Activated naive CD4-positive, alpha-beta T cell treated with anti-CD3 and anti-CD28 coated beads, Interleukin-2, amount 10 ng/mL, durations not matched to agents 7 days and 5 days (primary cell): ENCODE measurements at regions not wholly inside any gene's neighbourhood (a gene's known extent, or its start where the extent isn't known, plus 50 kb on each side); places are given as distances from the start of the nearest gene placed in this dataset.

ENCODE experiments used
- CTCF ChIA-PET: fragments of 350-600 bp; sonication (Branson Sonifier 250); formaldehyde crosslinking; loops from one replicate; lab custom pipeline; 2021; ENCODE audit warnings: antibody characterized with exemption; lab: Charles Lee
- DNase-seq: peaks from one replicate; pipeline ENCODE4 v3.0.0-alpha.2; 2020
- H3K27ac Mint-ChIP-seq: one replicate; pipeline ENCODE4 v1.8.0; 2021; ENCODE audit warnings: mild to moderate bottlenecking, moderate library complexity, mixed read lengths
- H3K27me3 Mint-ChIP-seq: one replicate; pipeline ENCODE4 v1.8.0; 2021; ENCODE audit warnings: mild to moderate bottlenecking, mixed read lengths
- H3K36me3 Mint-ChIP-seq: one replicate; pipeline ENCODE4 v1.8.0; 2021; ENCODE audit warnings: mixed read lengths
- H3K4me1 Mint-ChIP-seq: one replicate; pipeline ENCODE4 v1.8.0; 2021; ENCODE audit warnings: mixed read lengths
- H3K4me3 Mint-ChIP-seq: one replicate; pipeline ENCODE4 v1.8.0; 2021; ENCODE audit warnings: mild to moderate bottlenecking, moderate library complexity, mixed read lengths
- H3K9me3 Mint-ChIP-seq: one replicate; pipeline ENCODE4 v1.8.0; 2021; ENCODE audit warnings: mixed read lengths

DNA sequence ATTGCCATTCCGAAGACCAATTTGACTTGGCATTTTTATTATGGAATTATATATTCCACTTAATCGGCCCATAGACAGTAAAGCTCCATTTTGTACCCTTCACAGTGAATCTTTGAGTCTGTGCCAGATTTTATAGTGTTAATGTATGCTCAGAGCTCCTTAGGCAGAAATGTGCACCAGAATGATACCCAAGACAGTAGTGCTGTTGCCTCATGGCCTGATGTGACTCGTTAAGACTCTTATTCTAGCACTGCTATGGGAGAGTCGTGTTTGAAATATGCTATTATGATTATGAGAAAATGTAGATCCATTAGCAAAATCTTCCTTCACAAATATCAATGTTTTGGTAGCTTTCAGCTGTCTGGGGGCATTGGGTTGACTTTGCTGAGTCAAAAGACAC, 209.8 kb upstream of the RAG2 start:
- no peak overlapping the region for H3K4me3 Mint-ChIP-seq

DNA sequence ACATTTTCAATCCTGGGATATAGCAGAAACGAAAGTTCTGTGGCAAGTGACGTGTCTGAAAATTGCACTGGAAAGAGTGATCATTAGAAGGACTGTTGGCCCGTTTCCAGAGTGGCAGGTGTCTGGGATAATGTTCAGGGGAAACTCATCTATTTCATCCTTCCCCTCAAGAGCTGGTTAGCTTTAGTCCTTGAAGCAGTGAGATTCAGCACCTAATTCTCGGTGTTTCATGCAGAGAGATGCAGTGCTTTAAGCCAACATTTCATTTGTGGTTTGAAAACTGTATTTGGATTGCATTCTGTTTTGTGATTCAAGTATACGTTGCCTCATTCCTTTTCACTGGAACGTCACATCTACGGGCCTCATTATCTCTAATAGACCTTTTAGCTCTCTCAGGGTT, 205.0 kb upstream of the RAG2 start:
- no peaks in the 10 kb centered on the region for H3K36me3 Mint-ChIP-seq
- no peaks in the 10 kb centered on the region for H3K27me3 Mint-ChIP-seq
- no peaks in the 10 kb centered on the region for H3K4me1 Mint-ChIP-seq
- no peaks in the 10 kb centered on the region for H3K9me3 Mint-ChIP-seq
- H3K4me3 Mint-ChIP-seq: no peak overlapping the region
- H3K27ac Mint-ChIP-seq: no peak overlapping the region
- CTCF ChIA-PET: interaction anchor here (0.8 kb wide), 1 partner anchor 66 kb away, joined by 3 read pairs; no protein-coding TSS in a partner anchor
- DNase-seq: no peak

More for the DNA sequence above, 209.8 kb upstream of the RAG2 start:
- H3K27me3 Mint-ChIP-seq: no peaks in the 10 kb centered on the region
- no peak for DNase-seq
- H3K27ac Mint-ChIP-seq: no peak overlapping the region
- H3K9me3 Mint-ChIP-seq: no peaks in the 10 kb centered on the region
- CTCF ChIA-PET: no interaction called here
- H3K4me1 Mint-ChIP-seq: no peaks in the 10 kb centered on the region
- no peaks in the 10 kb centered on the region for H3K36me3 Mint-ChIP-seq

DNA sequence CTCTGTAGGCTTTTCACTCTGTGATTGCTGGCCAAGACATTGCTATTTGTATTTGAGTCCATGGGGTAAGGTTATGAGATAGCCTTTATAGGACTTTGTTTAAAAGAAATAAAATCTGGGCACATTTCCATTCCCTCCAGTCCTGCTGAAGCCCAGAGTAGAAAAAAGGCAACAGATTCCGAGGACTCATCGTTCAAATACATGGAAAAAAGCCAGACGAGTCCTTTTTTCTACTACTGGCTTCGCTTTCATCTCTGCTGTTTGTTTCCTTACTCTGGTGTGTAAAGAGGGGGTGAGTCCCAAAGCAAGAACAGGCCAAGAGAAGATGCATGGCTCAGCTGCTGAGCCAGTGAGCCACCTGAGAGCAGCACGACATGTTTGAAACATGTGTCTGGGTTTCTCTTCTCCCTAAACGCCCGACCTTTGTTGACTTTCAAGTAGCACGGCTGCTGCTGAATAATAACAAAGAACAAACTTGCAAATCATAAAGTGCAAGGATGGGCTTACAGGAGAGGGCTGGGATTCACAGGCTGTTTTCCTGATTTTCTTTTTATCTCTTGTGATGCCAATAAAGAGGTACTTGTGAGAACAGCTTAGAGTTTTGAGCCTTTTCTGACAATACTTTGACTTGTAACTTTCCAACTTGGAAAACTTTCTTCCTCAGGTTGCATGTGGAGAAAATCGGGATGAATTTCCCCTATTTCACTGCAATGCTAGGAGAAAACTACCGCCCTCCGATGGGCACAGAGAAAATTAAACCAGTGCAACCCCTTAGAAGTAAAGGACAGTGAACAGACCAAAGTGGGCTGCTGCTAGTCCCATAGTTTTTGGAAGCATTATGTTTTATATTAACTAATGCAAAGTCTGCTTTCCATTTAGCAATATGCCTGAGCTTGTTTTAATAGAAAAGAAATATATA, 195.2 kb upstream of the RAG2 start:
- H3K27ac Mint-ChIP-seq: no peak overlapping the region
- H3K36me3 Mint-ChIP-seq: no peaks in the 10 kb centered on the region
- peaks cover 4% of the 10 kb centered on the region for H3K27me3 Mint-ChIP-seq
- H3K9me3 Mint-ChIP-seq: no peaks in the 10 kb centered on the region
- CTCF ChIA-PET: no interaction called here
- no peak for DNase-seq
- H3K4me3 Mint-ChIP-seq: no peak overlapping the region
- no peaks in the 10 kb centered on the region for H3K4me1 Mint-ChIP-seq

DNA sequence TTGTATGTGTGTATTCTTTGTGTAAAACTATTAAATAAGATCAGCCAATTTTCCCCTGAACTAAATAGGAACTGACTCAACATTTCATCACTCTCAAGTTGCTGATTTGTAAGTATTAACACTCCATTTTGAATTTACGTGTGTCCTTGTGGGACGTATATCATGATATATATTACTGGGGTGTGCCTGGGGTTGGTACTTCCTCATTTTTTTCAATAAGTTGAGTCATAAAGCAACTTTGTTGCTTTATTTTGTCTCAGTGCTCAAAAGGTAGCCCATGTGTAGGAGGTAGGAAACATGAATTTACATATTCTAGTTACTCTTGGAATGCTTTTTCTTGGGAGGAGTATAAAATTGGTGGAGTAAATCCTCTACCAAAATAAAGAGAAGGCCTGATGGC, 193.9 kb upstream of the RAG2 start:
- CTCF ChIA-PET: no interaction called here
- no peak for DNase-seq
- Mint-ChIP-seq H3K9me3 (no peaks in the 10 kb centered on the region), H3K4me1 (no peaks in the 10 kb centered on the region), H3K27ac (no peak overlapping the region), H3K36me3 (no peaks in the 10 kb centered on the region), H3K27me3 (peaks cover 4% of the 10 kb centered on the region), H3K4me3 (no peak overlapping the region)

DNA sequence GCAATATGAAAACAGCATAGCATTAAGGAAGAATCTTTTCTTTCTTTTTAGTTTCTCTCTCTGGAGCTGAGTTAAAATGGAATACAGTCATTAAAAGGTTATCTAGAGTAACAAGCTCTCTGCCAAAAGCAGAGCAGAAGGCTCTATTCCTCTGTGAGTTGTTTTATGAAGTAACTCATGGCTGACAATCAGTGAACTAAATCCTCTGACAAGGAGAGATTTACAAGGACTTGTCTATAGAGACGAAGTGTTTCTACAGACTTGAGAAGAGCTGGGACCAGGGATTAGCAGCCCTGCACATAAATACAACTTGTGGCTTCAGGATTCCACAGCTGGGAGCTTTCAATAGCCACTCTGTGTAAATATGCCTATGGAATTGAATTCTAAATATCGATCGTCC, 192.5 kb upstream of the RAG2 start:
- no peaks in the 10 kb centered on the region for H3K36me3 Mint-ChIP-seq
- peaks cover 4% of the 10 kb centered on the region for H3K27me3 Mint-ChIP-seq
- H3K27ac Mint-ChIP-seq: no peak overlapping the region
- H3K4me3 Mint-ChIP-seq: no peak overlapping the region
- no peak for DNase-seq
- H3K4me1 Mint-ChIP-seq: no peaks in the 10 kb centered on the region
- no peaks in the 10 kb centered on the region for H3K9me3 Mint-ChIP-seq
- CTCF ChIA-PET: no interaction called here

DNA sequence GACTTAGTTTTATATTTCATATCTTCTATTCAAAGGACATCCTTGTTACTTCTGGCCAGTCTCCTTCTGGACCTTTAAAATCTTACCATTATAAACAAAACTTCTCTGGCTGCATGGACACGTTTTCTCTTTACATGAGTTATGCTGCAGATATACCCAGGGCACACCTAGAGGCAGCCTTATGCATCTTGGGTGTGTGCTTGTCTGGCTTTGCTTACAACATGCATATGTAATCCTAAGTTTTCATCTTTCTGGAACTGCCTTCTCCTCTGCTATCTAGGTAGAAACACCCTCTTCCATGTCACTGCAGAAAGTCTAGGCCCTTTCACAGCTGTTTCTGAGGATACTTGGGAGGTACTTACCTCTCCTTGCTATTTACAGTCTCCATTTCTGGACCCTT, 185.8 kb upstream of the RAG2 start:
- no peaks in the 10 kb centered on the region for H3K4me1 Mint-ChIP-seq
- no peaks in the 10 kb centered on the region for H3K36me3 Mint-ChIP-seq
- no peak overlapping the region for H3K4me3 Mint-ChIP-seq
- H3K9me3 Mint-ChIP-seq: no peaks in the 10 kb centered on the region
- no peak overlapping the region for H3K27ac Mint-ChIP-seq
- no peak for DNase-seq
- no peaks in the 10 kb centered on the region for H3K27me3 Mint-ChIP-seq
- CTCF ChIA-PET: interaction anchor here (0.9 kb wide), 1 partner anchor 37 kb away, joined by 3 read pairs; no protein-coding TSS in a partner anchor

DNA sequence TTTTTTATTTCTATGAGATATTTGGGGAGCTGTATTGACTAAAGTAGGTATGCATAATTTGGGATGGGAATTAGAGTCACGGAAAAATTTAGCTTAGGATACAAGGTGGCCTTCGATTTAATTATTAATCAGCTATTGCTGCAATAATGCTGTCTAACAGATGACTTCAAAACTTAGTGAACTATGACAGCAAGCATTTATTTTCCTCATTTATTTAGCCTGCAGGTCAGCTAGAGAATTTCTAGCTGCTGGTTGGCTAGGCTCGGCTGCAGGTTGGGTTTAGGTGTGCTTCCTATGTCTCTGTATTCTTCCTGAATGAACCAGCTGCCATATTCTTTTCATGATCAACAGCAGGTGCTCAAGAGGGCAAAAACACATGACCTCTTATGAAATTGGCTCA, 181.8 kb upstream of the RAG2 start:
- CTCF ChIA-PET: interaction anchor here (1.4 kb wide), 1 partner anchor 33 kb away, joined by 3 read pairs; no protein-coding TSS in a partner anchor
- no peak for DNase-seq
- Mint-ChIP-seq H3K36me3 (no peaks in the 10 kb centered on the region), H3K27ac (no peak overlapping the region), H3K4me3 (no peak overlapping the region), H3K9me3 (no peaks in the 10 kb centered on the region), H3K27me3 (no peaks in the 10 kb centered on the region), H3K4me1 (no peaks in the 10 kb centered on the region)

DNA sequence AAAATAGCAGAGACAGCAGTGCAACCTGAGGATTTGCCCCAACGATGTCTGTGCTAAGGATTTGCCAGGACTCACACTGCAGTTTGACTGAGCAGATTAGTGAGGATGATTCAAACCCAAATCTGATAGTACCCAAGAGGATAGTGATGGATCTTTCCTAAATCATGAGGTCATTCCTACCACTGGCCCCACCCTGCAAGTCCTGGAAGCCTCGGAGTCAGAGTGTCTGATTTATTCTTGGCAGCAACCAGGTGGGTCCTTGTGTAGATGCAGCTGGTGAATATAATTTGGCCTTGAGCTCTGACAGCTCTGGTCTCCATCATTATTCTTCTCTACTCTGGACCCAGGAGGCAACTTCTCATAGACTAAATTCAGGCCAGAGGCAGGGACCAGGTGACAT, 179.3 kb upstream of the RAG2 start:
- Mint-ChIP-seq H3K4me1 (no peaks in the 10 kb centered on the region), H3K27ac (no peak overlapping the region), H3K9me3 (no peaks in the 10 kb centered on the region), H3K4me3 (no peak overlapping the region), H3K36me3 (no peaks in the 10 kb centered on the region), H3K27me3 (no peaks in the 10 kb centered on the region)
- DNase-seq: no peak
- CTCF ChIA-PET: no interaction called here

DNA sequence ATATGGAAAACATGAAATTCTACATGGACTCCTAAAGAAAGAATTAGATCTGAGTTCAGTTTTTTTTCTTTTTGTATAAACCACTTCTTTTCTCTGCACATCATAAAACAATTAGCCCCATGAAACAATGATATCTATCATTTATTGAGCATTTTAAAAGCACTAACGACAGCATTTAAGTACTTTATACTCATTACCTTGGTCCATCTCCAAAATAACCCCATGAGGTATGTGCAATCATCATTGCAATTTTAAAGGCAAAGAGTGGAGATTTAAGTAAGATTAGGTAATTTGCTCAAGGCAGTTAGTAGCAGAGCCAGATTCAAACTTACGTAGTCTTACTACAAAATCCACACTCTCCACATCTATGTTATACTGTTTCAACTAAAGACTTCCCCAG, 177.7 kb upstream of the RAG2 start:
- Mint-ChIP-seq H3K9me3 (no peaks in the 10 kb centered on the region), H3K36me3 (no peaks in the 10 kb centered on the region), H3K27me3 (no peaks in the 10 kb centered on the region), H3K4me3 (no peak overlapping the region), H3K27ac (no peak overlapping the region), H3K4me1 (no peaks in the 10 kb centered on the region)
- DNase-seq: no peak
- CTCF ChIA-PET: no interaction called here

DNA sequence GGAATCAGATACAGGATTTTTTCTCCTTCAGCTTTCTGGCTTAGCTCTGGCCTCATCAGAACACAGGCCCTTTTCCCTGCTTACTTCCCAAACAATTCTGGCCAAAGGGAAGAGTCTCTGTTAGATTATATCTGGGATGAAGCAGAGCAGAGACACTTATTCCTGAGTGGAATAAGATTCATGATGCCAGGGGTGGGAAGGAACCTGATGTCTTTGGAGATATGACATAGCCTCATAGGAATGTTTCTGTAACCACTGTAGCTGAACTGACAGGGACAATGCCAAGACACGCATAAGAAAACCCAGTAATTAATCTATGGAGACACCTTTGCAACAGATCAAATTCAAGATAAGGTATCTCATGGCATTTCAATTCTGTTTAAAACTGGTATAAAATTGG, 177.1 kb upstream of the RAG2 start:
- H3K4me3 Mint-ChIP-seq: no peak overlapping the region

DNA sequence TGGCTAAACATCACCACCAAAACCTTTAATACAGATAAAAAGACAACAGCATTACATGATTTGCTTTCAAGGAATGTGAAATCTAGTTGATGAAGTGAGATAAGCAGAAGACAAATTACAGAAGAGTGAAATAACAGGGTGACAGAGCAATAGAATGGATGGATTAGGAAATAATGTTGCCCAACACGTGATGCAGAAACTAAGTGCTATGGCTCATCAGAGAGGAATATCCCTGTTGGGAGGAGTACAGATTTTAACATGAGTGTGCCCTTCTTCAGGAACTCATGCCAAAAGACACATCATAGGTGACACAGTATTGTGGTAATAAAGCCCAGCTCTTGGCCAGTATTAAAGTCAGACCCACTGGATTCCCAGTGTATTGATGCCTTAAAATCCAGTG, 176.6 kb upstream of the RAG2 start:
- no peaks in the 10 kb centered on the region for H3K36me3 Mint-ChIP-seq
- CTCF ChIA-PET: interaction anchor here (0.8 kb wide), 1 partner anchor 28 kb away, joined by 4 read pairs; no protein-coding TSS in a partner anchor
- no peaks in the 10 kb centered on the region for H3K27me3 Mint-ChIP-seq
- H3K4me1 Mint-ChIP-seq: no peaks in the 10 kb centered on the region
- H3K27ac Mint-ChIP-seq: no peak overlapping the region
- no peak overlapping the region for H3K4me3 Mint-ChIP-seq
- H3K9me3 Mint-ChIP-seq: no peaks in the 10 kb centered on the region
- DNase-seq: no peak

More for the DNA sequence above, 177.1 kb upstream of the RAG2 start:
- DNase-seq: no peak
- Mint-ChIP-seq H3K9me3 (no peaks in the 10 kb centered on the region), H3K27me3 (no peaks in the 10 kb centered on the region), H3K36me3 (no peaks in the 10 kb centered on the region), H3K4me1 (no peaks in the 10 kb centered on the region), H3K27ac (no peak overlapping the region)
- CTCF ChIA-PET: interaction anchor here (0.8 kb wide), 1 partner anchor 28 kb away, joined by 4 read pairs; no protein-coding TSS in a partner anchor

DNA sequence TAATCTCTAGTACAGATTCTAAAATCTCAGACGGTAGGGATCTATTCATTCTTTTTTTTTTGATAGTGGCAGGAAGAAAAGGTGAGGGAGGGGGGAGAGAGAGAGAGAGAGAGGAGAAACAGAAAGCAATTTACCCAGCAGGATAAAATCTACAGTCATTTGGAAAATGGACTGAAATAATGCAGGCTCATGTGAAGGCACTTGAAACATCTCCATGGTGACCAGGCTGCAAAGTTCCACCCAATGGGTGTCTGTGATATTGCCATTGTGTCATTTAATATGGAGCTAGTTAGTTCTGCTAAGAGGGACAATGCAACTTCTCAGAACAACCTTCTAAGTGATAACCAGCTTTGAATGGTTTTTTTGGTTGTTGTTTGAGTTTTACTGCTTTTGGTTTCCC, 165.2 kb upstream of the RAG2 start:
- Mint-ChIP-seq H3K4me3 (no peak overlapping the region), H3K36me3 (no peaks in the 10 kb centered on the region), H3K27me3 (no peaks in the 10 kb centered on the region), H3K27ac (no peak overlapping the region), H3K9me3 (no peaks in the 10 kb centered on the region), H3K4me1 (peaks cover 2% of the 10 kb centered on the region)
- DNase-seq: no peak
- CTCF ChIA-PET: no interaction called here

DNA sequence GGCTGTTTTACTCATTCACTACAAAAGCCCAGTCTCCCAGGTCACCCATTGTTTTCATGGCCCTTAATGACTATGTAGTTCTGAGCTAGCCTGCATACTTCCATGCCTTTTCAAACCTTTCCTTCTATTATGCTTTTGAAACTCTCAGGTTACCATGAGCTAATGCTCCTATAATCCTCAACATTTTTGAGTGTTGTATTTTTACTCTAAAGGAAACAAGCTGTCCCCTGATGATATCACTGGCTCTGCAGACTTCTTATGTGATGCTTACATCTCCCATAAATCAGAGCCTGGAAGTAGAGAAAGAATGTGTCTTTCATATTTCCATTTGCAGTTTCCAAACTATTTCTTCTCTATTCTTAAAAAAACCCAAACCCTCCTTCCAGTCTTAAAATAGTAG, 159.0 kb upstream of the RAG2 start:
- Mint-ChIP-seq H3K9me3 (no peaks in the 10 kb centered on the region), H3K4me3 (no peak overlapping the region), H3K4me1 (no peaks in the 10 kb centered on the region), H3K27me3 (no peaks in the 10 kb centered on the region), H3K27ac (no peak overlapping the region), H3K36me3 (no peaks in the 10 kb centered on the region)
- CTCF ChIA-PET: no interaction called here
- no peak for DNase-seq

DNA sequence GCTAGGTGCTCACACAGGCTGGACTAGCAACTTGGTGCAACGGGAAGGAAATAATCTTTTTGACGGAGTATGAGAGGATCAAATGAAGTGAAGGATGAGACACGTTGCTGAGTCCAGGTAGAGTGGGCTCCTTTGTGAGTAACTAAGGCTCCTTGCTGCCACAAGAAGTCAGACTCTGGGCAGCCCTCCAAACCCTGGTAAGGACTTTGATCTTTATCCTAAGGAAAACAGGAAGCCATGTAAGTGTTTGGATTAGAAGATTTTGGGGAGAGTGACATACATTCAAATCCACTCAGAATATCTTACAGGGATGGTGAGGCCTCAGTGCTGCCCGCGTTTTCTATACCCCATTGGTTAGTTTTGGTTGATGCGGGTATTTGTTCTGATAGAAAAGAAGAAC, 155.9 kb upstream of the RAG2 start:
- Mint-ChIP-seq H3K27me3 (no peaks in the 10 kb centered on the region), H3K4me1 (no peaks in the 10 kb centered on the region), H3K4me3 (no peak overlapping the region), H3K36me3 (no peaks in the 10 kb centered on the region), H3K9me3 (no peaks in the 10 kb centered on the region), H3K27ac (no peak overlapping the region)
- CTCF ChIA-PET: interaction anchor here (0.6 kb wide), 1 partner anchor 8 kb away, joined by 3 read pairs; no protein-coding TSS in a partner anchor
- no peak for DNase-seq

DNA sequence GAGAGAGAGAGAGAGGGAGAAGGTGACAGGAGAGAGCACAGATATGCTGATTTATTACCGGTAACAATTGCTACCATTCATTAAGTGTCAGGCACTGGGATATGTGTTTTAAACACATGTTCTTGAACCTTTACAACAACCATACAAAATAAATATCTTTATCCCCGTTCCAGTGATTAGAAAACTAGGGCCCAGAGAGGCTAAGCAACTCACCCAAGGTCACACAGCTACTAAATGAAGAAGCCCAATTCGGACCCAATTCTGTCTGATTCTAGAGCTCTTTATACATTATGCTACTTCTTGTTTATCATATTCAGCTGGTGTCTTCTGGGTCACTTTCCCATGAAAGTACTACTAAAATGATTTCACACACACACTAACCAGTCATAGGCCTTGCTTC, 154.0 kb upstream of the RAG2 start:
- CTCF ChIA-PET: interaction anchor here (0.7 to 10.2 kb wide), 2 partner anchors 15 to 49 kb away, joined by 3 to 103 read pairs; no protein-coding TSS in a partner anchor
- no peak overlapping the region for H3K4me3 Mint-ChIP-seq
- H3K36me3 Mint-ChIP-seq: no peaks in the 10 kb centered on the region
- no peak overlapping the region for H3K27ac Mint-ChIP-seq
- peaks cover 4% of the 10 kb centered on the region for H3K27me3 Mint-ChIP-seq
- no peak for DNase-seq
- H3K9me3 Mint-ChIP-seq: no peaks in the 10 kb centered on the region
- no peaks in the 10 kb centered on the region for H3K4me1 Mint-ChIP-seq
